Activated naive CD8-positive, alpha-beta T cell (primary cell): ENCODE measurements at regions not wholly inside any gene's neighbourhood (a gene's known extent, or its start where the extent isn't known, plus 50 kb on each side); places are given as distances from the start of the nearest gene placed in this dataset.

Source experiments
- H3K27ac Mint-ChIP-seq: one replicate; pipeline ENCODE4 v1.8.0; 2021; ENCODE audit warnings: mixed read lengths
- H3K27me3 Mint-ChIP-seq: one replicate; pipeline ENCODE4 v1.8.0; 2021; ENCODE audit warnings: mixed read lengths
- H3K36me3 Mint-ChIP-seq: one replicate; pipeline ENCODE4 v1.8.0; 2021; ENCODE audit warnings: mixed read lengths
- H3K4me1 Mint-ChIP-seq: one replicate; pipeline ENCODE4 v1.8.0; 2021; ENCODE audit warnings: low read depth, mixed read lengths
- H3K4me3 Mint-ChIP-seq: one replicate; pipeline ENCODE4 v1.8.0; 2021; ENCODE audit warnings: mild to moderate bottlenecking, mixed read lengths
- H3K9me3 Mint-ChIP-seq: one replicate; pipeline ENCODE4 v1.8.0; 2021; ENCODE audit warnings: low read depth, mixed read lengths

GRCh38 chr11:116603728-116604323 lies 169.0 kb downstream of the BUD13 start:
- Mint-ChIP-seq H3K4me3 (no peak overlapping the region), H3K9me3 (no peaks in the 10 kb centered on the region), H3K4me1 (no peaks in the 10 kb centered on the region), H3K36me3 (no peaks in the 10 kb centered on the region), H3K27ac (no peak overlapping the region), H3K27me3 (peaks cover 7% of the 10 kb centered on the region)

GRCh38 chr11:116602637-116602942 lies 170.2 kb downstream of the BUD13 start:
- Mint-ChIP-seq H3K4me3 (no peak overlapping the region), H3K27me3 (peaks cover 5% of the 10 kb centered on the region), H3K9me3 (no peaks in the 10 kb centered on the region), H3K4me1 (no peaks in the 10 kb centered on the region), H3K36me3 (no peaks in the 10 kb centered on the region), H3K27ac (no peak overlapping the region)

GRCh38 chr11:116601814-116602636 lies 170.8 kb downstream of the BUD13 start:
- H3K9me3 Mint-ChIP-seq, result no peaks in the 10 kb centered on the region
- H3K27ac Mint-ChIP-seq, result no peak overlapping the region
- H3K4me1 Mint-ChIP-seq, result no peaks in the 10 kb centered on the region
- no peak overlapping the region for H3K4me3 Mint-ChIP-seq
- peaks cover 5% of the 10 kb centered on the region for H3K27me3 Mint-ChIP-seq
- H3K36me3 Mint-ChIP-seq, result no peaks in the 10 kb centered on the region

GRCh38 chr11:116600930-116601329 lies 171.9 kb downstream of the BUD13 start:
- Mint-ChIP-seq H3K4me3 (no peak overlapping the region), H3K9me3 (no peaks in the 10 kb centered on the region), H3K4me1 (no peaks in the 10 kb centered on the region), H3K27ac (no peak overlapping the region), H3K27me3 (peaks cover 5% of the 10 kb centered on the region), H3K36me3 (no peaks in the 10 kb centered on the region)

GRCh38 chr11:116598556-116598955 lies 174.2 kb downstream of the BUD13 start:
- Mint-ChIP-seq H3K27ac (no peak overlapping the region), H3K4me3 (no peak overlapping the region), H3K9me3 (no peaks in the 10 kb centered on the region), H3K4me1 (no peaks in the 10 kb centered on the region), H3K36me3 (no peaks in the 10 kb centered on the region), H3K27me3 (peaks cover 9% of the 10 kb centered on the region)

GRCh38 chr11:116598036-116598435 lies 174.8 kb downstream of the BUD13 start:
- no peaks in the 10 kb centered on the region for H3K9me3 Mint-ChIP-seq
- H3K4me1 Mint-ChIP-seq, result no peaks in the 10 kb centered on the region
- H3K36me3 Mint-ChIP-seq, result no peaks in the 10 kb centered on the region
- peaks cover 9% of the 10 kb centered on the region for H3K27me3 Mint-ChIP-seq
- H3K4me3 Mint-ChIP-seq, result no peak overlapping the region
- no peak overlapping the region for H3K27ac Mint-ChIP-seq

- H3K27me3 Mint-ChIP-seq, result peaks cover 14% of the 10 kb centered on the region
- no peaks in the 10 kb centered on the region for H3K9me3 Mint-ChIP-seq
- H3K4me1 Mint-ChIP-seq, result no peaks in the 10 kb centered on the region
- H3K4me3 Mint-ChIP-seq, result no peak overlapping the region
- no peak overlapping the region for H3K27ac Mint-ChIP-seq
- no peaks in the 10 kb centered on the region for H3K36me3 Mint-ChIP-seq
Measured at GRCh38 chr11:116596346-116597260, 176.2 kb downstream of the BUD13 start.

- Mint-ChIP-seq H3K27ac (no peak overlapping the region), H3K27me3 (peaks cover 20% of the 10 kb centered on the region), H3K9me3 (no peaks in the 10 kb centered on the region), H3K4me3 (no peak overlapping the region), H3K36me3 (no peaks in the 10 kb centered on the region), H3K4me1 (no peaks in the 10 kb centered on the region)
Measured at GRCh38 chr11:116595305-116595880, 177.4 kb downstream of the BUD13 start.

GRCh38 chr11:116590844-116591570 lies 181.8 kb downstream of the BUD13 start:
- no peak overlapping the region for H3K27ac Mint-ChIP-seq
- peaks cover 16% of the 10 kb centered on the region for H3K27me3 Mint-ChIP-seq
- no peaks in the 10 kb centered on the region for H3K4me1 Mint-ChIP-seq
- H3K9me3 Mint-ChIP-seq, result no peaks in the 10 kb centered on the region
- no peaks in the 10 kb centered on the region for H3K36me3 Mint-ChIP-seq
- H3K4me3 Mint-ChIP-seq, result no peak overlapping the region

- Mint-ChIP-seq H3K27me3 (peaks cover 18% of the 10 kb centered on the region), H3K9me3 (no peaks in the 10 kb centered on the region), H3K4me3 (no peak overlapping the region), H3K27ac (no peak overlapping the region), H3K4me1 (no peaks in the 10 kb centered on the region), H3K36me3 (no peaks in the 10 kb centered on the region)
Measured at GRCh38 chr11:116589402-116589801, 183.4 kb downstream of the BUD13 start.

- no peak overlapping the region for H3K4me3 Mint-ChIP-seq
- H3K9me3 Mint-ChIP-seq, result no peaks in the 10 kb centered on the region
- no peaks in the 10 kb centered on the region for H3K36me3 Mint-ChIP-seq
- H3K4me1 Mint-ChIP-seq, result no peaks in the 10 kb centered on the region
- no peak overlapping the region for H3K27ac Mint-ChIP-seq
- H3K27me3 Mint-ChIP-seq, result peaks cover 20% of the 10 kb centered on the region
Measured at GRCh38 chr11:116586392-116586791, 186.4 kb downstream of the BUD13 start.

GRCh38 chr11:116582571-116582970 lies 190.2 kb downstream of the BUD13 start:
- Mint-ChIP-seq H3K27ac (no peak overlapping the region), H3K36me3 (no peaks in the 10 kb centered on the region), H3K9me3 (no peaks in the 10 kb centered on the region), H3K4me1 (peaks cover 1% of the 10 kb centered on the region), H3K4me3 (no peak overlapping the region), H3K27me3 (peaks cover 29% of the 10 kb centered on the region)

GRCh38 chr11:116581349-116581748 lies 191.4 kb downstream of the BUD13 start:
- H3K27me3 Mint-ChIP-seq, result peaks cover 29% of the 10 kb centered on the region
- no peak overlapping the region for H3K27ac Mint-ChIP-seq
- H3K9me3 Mint-ChIP-seq, result no peaks in the 10 kb centered on the region
- H3K4me3 Mint-ChIP-seq, result no peak overlapping the region
- H3K36me3 Mint-ChIP-seq, result no peaks in the 10 kb centered on the region
- peaks cover 1% of the 10 kb centered on the region for H3K4me1 Mint-ChIP-seq

GRCh38 chr11:116580799-116581198 lies 192.0 kb downstream of the BUD13 start:
- H3K27me3 Mint-ChIP-seq, result peaks cover 29% of the 10 kb centered on the region
- no peak overlapping the region for H3K27ac Mint-ChIP-seq
- no peaks in the 10 kb centered on the region for H3K9me3 Mint-ChIP-seq
- H3K4me3 Mint-ChIP-seq, result no peak overlapping the region
- H3K36me3 Mint-ChIP-seq, result no peaks in the 10 kb centered on the region
- H3K4me1 Mint-ChIP-seq, result peaks cover 1% of the 10 kb centered on the region
